ENCODE measurements at regions not wholly inside any gene's neighbourhood (a gene's known extent, or its start where the extent isn't known, plus 50 kb on each side); places are given as distances from the start of the nearest gene placed in this dataset.

DNA sequence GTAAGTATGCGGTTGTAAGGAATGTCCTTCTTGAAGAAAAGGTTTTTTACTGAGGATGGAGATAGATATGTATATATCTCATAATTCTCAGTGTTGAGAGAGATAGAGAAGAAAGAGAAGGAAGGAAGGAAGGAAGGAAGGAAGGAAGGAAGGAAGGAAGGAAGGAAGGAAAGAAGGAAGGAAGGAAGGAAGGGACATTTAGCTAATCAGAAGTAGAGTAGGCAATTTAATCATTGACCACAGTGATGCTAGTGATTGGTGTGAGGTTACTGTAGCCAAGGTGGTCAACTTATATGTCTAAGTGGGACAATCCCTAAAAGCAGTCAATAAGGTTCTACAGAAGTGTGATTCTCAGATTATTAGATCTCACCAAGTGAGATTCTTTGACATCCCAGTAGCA is 751.8 kb upstream of the CBLB start:
- Histone ChIP-seq H3K4me3 (ENCODE audit: low read length) (no peak overlapping the region), H3K9me3 (ENCODE audit: low read depth, low read length) (no peaks in the 10 kb centered on the region), H3K27me3 (ENCODE audit: insufficient read depth, low read length) (no peaks in the 10 kb centered on the region), H3K4me1 (ENCODE audit: insufficient read depth, low read length) (no peaks in the 10 kb centered on the region)

DNA sequence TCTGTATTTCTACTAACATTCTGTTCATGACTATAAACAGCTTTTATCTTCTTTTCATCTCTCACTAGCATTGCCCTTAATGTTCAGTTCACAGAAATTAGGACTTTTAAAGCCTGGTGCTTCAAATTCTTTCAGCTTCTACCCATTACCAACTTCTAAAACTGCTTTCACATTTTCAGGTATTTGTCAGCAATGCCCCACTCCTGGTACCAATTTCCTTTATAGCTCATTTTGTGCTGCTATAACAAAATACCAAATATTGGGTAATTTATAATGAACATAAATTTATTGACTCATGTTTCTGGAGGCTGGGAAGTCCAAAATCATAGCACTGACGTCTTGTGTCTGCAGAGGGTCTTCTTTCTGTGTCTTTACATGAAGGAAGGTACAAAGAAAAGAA is 753.1 kb upstream of the CCDC54 start:
- no peaks in the 10 kb centered on the region for H3K9me3 ChIP-seq (ENCODE audit: low read depth, low read length)
- no peak overlapping the region for H3K4me3 ChIP-seq (ENCODE audit: low read length)
- no peaks in the 10 kb centered on the region for H3K27me3 ChIP-seq (ENCODE audit: insufficient read depth, low read length)
- no peaks in the 10 kb centered on the region for H3K4me1 ChIP-seq (ENCODE audit: insufficient read depth, low read length)

DNA sequence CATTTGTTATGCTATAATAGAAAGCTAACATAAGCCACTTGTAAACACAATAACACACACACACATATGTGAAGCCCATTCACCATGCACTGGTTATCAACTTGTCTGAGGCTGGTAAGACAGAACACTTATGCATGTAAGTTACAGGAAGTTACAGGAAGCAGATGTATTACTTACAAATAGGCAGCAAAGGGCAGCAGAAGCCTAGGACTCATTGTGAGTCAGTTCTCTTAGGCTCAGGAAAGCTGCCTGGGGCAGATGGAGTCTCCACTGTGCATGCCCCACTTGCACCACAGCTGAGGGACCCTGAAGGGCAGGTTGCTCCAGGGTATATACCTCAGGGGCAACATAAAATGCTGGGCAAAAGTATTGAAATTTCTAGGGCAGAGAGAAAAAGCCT is 748.8 kb upstream of the CCDC54 start:
- Histone ChIP-seq H3K4me3 (ENCODE audit: low read length) (no peak overlapping the region), H3K27me3 (ENCODE audit: insufficient read depth, low read length) (no peaks in the 10 kb centered on the region), H3K9me3 (ENCODE audit: low read depth, low read length) (no peaks in the 10 kb centered on the region)

DNA sequence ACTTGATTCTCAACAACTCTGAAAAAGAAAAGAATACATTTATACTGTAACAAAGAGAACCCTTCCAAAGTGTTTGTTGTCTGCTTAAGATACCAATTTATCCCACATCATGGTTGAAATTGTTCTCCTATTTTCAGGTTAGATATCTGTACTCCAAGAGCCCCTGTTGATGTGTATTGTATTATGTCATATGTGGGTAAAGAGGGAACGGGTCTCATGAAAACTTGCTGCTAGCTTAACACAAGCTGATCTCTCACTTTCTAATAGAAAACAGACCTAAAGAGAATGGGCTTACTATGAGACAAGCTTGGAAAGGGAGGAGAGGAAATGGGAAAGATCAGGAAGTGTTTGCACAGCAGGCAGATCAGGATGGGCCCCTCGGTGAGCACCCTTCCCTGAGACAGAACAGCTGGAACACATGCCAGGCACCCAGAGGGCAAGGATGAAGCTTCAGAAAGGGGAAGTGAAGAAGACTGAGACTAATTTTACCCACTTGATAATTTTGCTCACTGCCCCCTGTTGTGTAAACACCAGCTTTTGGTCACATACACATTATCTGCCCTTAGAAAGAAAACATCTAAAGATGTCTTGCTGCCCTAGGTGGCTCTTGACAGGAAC is 747.9 kb upstream of the CCDC54 start:
- no peak overlapping the region for H3K4me3 ChIP-seq (ENCODE audit: low read length)
- H3K4me1 ChIP-seq (ENCODE audit: insufficient read depth, low read length), result no peaks in the 10 kb centered on the region
- H3K9me3 ChIP-seq (ENCODE audit: low read depth, low read length), result no peaks in the 10 kb centered on the region

More for the DNA sequence above, 748.8 kb upstream of the CCDC54 start:
- H3K4me1 ChIP-seq (ENCODE audit: insufficient read depth, low read length), result no peaks in the 10 kb centered on the region

DNA sequence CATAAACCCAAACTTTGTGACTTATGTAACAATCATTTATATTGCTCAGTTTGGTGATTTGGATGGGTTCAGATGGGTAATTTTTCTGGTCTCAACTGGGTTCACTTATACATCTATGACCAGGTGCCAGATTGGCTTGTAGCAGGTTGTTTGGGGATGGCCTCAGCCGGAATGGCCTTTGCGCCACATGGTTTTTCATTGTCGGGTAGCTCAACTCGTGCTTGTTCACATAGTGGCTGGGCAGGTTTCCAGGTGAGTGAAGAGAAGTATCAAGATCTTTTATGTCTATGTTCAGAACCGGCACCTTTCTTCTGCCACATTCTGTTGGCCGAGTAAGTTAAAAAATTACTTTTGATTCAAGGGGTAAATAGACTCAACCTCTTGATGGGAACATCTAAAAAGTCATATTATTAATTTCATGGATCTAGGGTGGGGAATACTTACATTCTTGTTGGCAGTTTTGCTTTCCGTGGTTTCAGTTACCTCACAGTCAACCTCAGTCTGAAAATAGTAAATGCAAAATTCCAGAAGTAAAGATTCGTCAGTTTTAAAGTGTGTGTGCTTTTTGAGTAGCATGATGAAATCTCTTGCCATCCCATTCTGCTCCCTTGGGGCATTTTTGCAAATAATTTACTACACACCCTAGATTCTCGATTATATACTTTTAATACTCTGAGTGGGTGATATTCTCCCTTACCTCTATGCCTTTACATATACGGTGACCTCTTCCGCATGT is 745.7 kb upstream of the CCDC54 start:
- Histone ChIP-seq H3K27me3 (ENCODE audit: insufficient read depth, low read length) (no peaks in the 10 kb centered on the region), H3K4me3 (ENCODE audit: low read length) (no peak overlapping the region)

More for the DNA sequence above, 747.9 kb upstream of the CCDC54 start:
- no peaks in the 10 kb centered on the region for H3K27me3 ChIP-seq (ENCODE audit: insufficient read depth, low read length)

DNA sequence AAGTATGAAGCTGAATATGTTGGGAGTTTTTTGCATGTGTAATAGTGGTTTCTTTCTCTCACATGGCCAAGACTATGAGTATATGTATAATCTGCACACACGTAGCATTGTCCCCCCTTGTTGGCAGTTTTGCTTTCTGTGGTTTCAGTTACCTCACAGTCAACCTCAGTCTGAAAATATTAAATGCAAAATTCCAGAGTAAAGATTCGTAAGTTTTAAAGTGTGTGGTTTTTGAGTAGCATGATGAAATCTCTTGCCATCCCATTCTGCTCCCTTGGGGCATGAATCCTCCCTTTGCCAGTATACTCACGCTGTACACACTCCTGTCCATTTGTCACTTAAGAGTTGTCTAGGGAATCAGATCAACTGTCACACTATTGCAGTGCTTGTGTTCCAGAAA is 742.0 kb upstream of the CCDC54 start:
- H3K27me3 ChIP-seq (ENCODE audit: insufficient read depth, low read length), result peaks cover 3% of the 10 kb centered on the region
- no peaks in the 10 kb centered on the region for H3K9me3 ChIP-seq (ENCODE audit: low read depth, low read length)
- no peaks in the 10 kb centered on the region for H3K4me1 ChIP-seq (ENCODE audit: insufficient read depth, low read length)
- H3K4me3 ChIP-seq (ENCODE audit: low read length), result no peak overlapping the region

More for the DNA sequence above, 745.7 kb upstream of the CCDC54 start:
- H3K9me3 ChIP-seq (ENCODE audit: low read depth, low read length), result no peaks in the 10 kb centered on the region
- H3K4me1 ChIP-seq (ENCODE audit: insufficient read depth, low read length), result no peaks in the 10 kb centered on the region

DNA sequence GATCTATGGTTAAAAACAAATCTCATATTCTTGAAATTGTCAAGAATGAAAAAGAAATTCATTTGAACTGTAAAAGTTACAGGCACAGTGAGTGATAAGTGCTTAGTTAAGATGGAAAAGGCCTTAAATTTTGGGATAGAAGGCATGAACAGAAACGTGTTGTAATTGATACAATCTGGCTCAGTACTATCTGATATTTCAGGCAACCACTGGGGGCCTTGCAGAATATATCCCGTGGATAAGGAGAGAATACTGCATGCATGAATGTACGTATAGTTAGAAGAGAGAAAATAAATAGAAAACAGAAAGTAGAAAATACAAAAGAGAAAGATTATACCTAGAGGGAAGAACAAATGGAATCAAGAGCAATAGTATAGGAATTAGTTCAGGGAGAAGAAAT is 741.4 kb upstream of the CCDC54 start:
- Histone ChIP-seq H3K27me3 (ENCODE audit: insufficient read depth, low read length) (peaks cover 3% of the 10 kb centered on the region), H3K9me3 (ENCODE audit: low read depth, low read length) (no peaks in the 10 kb centered on the region), H3K4me3 (ENCODE audit: low read length) (no peak overlapping the region), H3K4me1 (ENCODE audit: insufficient read depth, low read length) (no peaks in the 10 kb centered on the region)

DNA sequence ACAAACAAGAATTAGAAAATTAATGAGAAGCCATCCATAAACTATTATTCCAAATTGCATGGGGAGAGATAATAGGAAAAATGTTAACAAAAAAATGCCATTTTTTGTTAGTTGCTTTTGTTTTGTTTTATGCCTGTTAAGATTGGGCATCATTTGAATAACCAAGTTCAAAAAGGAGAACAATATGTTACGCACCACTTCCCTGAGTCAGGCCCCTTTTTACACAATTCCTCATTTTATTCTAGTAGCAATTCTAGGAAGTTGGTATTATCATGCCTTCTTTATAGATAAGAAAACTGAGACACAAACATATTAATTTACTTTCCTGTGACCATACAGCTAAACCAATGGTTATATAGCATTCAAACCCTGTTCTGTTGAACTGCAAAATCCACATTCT is 736.9 kb upstream of the CCDC54 start:
- Histone ChIP-seq H3K27me3 (ENCODE audit: insufficient read depth, low read length) (peaks cover 3% of the 10 kb centered on the region), H3K4me1 (ENCODE audit: insufficient read depth, low read length) (no peaks in the 10 kb centered on the region), H3K4me3 (ENCODE audit: low read length) (no peak overlapping the region), H3K9me3 (ENCODE audit: low read depth, low read length) (no peaks in the 10 kb centered on the region)

DNA sequence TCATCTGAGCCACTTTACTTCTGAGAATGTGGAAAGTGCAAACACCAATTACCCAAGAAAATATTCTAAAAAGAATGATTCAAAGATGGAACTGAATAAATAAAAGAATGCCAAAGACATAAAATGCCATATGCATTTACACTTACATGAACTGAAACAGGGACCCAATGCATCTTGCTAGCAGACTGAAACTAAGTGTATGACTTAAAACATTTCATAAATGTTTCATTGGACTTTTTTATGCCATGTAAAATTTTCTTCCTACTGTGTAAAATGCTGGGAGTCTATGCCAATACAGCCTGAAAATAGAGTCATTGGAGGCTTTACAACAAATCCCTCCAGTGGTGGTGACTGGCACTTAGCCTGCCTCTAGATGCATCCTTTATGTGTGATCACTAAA is 735.1 kb upstream of the CCDC54 start:
- H3K4me3 ChIP-seq (ENCODE audit: low read length), result no peak overlapping the region
- H3K4me1 ChIP-seq (ENCODE audit: insufficient read depth, low read length), result no peaks in the 10 kb centered on the region
- no peaks in the 10 kb centered on the region for H3K9me3 ChIP-seq (ENCODE audit: low read depth, low read length)
- peaks cover 7% of the 10 kb centered on the region for H3K27me3 ChIP-seq (ENCODE audit: insufficient read depth, low read length)

DNA sequence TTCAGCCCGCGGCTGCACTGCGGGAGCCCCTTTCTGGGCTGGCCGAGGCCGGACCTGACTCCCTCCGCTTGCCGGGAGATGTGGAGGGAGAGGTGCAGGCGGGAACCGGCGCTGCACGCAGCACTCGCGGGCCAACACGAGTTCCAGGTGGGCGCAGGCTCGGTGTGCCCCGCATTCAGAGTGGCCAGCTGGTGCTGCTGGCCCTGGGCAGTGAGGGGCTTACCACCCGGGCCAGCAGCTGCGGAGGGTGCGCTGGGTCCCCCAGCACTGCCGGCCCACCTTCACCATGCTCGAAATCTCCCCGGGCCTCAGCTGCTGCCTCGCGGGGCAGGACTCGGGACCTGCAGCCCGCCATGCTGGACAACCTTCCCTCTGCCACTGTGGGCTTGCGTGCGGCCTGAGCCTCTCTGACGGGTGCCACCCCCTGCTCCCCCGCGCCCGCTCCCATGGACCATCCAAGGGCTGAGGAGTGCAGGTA is 733.5 kb upstream of the CCDC54 start:
- Histone ChIP-seq H3K27me3 (ENCODE audit: insufficient read depth, low read length) (peaks cover 4% of the 10 kb centered on the region), H3K4me3 (ENCODE audit: low read length) (no peak overlapping the region)

DNA sequence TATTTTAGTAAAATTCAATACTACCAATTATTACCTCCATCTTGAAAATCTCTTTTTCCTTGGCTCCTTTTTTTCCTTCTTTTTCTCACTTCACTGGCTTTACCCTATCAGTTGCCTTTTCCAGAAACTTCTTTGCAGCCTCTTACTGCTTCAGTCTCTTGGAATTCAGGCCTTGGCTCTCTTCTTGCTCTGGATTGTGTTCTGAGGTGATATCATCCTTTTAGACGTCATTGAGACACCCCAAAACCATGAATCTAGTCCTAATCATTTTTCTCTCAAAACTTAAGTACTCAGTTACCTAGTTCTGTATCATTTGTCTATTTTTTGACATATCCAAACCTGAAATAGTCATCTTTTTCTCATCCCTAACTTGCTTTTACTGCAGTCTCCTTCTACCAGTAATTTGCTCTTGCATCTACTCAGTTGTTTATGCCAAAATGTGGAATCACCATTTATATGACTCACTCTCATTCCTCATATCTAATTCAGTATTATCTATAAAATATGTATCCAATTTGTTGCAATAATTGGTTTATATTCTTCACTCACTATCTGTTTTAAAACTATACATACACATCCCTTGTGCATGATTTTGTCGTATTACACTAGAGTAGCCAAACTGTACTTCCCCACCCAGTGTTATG is 703.2 kb upstream of the CCDC54 start:
- H3K27me3 ChIP-seq (ENCODE audit: insufficient read depth, low read length), result no peaks in the 10 kb centered on the region
- no peak overlapping the region for H3K4me3 ChIP-seq (ENCODE audit: low read length)
- H3K9me3 ChIP-seq (ENCODE audit: low read depth, low read length), result no peaks in the 10 kb centered on the region
- H3K4me1 ChIP-seq (ENCODE audit: insufficient read depth, low read length), result no peaks in the 10 kb centered on the region

More for the DNA sequence above, 733.5 kb upstream of the CCDC54 start:
- Histone ChIP-seq H3K4me1 (ENCODE audit: insufficient read depth, low read length) (no peaks in the 10 kb centered on the region), H3K9me3 (ENCODE audit: low read depth, low read length) (no peaks in the 10 kb centered on the region)

DNA sequence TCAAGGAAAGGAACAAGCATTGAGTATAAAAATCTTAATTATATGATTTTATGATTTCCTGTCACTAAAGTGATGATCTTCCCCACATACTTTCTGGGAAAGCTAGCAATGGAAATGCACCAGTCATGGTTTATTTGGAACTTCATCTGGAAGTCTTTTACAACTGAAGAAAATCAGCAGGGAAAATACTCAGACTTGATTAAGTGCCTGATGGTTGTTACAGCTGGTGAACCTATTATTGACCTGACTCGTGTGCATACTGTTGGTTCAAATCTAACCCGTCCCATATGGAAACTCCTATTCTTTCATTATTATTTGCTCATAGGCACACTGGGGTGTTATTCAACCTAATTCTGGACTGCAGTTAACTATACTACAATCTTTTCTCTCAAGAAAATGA is 701.8 kb upstream of the CCDC54 start:
- no peak overlapping the region for H3K4me3 ChIP-seq (ENCODE audit: low read length)
- no peaks in the 10 kb centered on the region for H3K27me3 ChIP-seq (ENCODE audit: insufficient read depth, low read length)
- H3K4me1 ChIP-seq (ENCODE audit: insufficient read depth, low read length), result no peaks in the 10 kb centered on the region
- no peaks in the 10 kb centered on the region for H3K9me3 ChIP-seq (ENCODE audit: low read depth, low read length)

DNA sequence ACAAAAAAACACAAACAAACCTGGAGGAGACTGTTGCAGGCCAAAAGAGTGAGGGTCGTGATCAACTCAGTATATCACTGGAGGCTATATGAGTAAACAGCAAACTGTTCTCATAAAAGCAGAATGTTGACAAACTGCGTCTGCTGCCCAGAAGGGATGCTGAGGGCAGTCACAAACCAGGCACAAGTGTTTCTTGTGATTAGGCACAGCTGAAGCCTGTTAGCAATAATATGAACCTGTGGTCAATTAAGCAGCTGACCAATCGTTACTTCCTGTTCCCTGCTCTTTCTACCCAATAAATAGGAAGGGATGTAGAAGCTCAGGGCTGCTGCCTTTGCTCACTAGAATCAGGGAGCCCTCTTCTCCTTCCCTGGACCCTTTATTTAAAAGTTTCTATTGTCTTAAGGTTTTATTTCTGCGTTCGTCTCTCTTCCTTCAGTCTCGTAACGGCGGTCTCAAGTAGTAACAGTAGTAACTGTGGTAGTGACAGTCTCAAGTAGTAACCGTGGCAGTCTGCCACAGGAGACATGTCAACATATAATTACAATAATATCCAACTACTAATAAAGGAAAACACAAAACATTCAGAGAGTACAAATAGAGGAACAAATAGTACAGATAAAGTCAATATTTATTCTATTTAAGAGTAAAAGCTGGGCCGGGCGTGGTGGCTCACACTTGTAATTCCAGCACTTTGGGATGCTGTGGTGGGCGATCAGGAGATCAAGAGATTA is 698.4 kb upstream of the CCDC54 start:
- no peaks in the 10 kb centered on the region for H3K27me3 ChIP-seq (ENCODE audit: insufficient read depth, low read length)
- H3K9me3 ChIP-seq (ENCODE audit: low read depth, low read length), result no peaks in the 10 kb centered on the region
- H3K4me3 ChIP-seq (ENCODE audit: low read length), result no peak overlapping the region
- H3K4me1 ChIP-seq (ENCODE audit: insufficient read depth, low read length), result no peaks in the 10 kb centered on the region

DNA sequence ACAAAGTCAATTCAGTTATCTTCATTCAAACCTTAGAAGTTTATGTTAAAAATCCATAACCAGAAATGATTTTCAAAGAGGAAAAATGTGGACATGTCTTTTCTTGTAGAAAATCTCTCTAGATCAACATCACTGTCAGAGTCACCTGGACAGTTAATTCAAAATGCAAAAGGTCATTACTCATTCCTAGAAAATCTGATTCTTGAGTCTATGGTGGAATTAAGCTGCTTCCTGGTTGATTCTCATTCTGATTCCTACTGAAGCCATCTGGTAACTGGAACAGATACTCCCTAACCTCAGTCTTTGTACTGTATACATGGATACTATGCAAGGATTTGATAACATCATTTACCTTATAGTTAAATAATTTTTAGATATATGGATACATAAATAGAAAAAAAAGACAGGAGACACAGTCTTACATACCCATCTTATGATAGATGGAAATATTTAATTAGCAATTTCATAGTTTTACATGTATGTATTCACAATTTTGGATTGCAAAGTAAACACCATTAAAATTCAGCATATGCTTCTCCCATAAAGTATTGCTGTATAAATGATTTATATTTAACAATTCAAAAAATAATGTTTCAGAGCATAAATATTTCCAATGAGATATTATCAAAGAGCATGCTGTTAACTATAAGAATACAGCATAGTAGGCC is 693.2 kb upstream of the CCDC54 start:
- Histone ChIP-seq H3K4me1 (ENCODE audit: insufficient read depth, low read length) (no peaks in the 10 kb centered on the region), H3K4me3 (ENCODE audit: low read length) (no peak overlapping the region), H3K27me3 (ENCODE audit: insufficient read depth, low read length) (no peaks in the 10 kb centered on the region), H3K9me3 (ENCODE audit: low read depth, low read length) (no peaks in the 10 kb centered on the region)

Measured in mononuclear cell (primary cell).